ENCODE measurements at regions not wholly inside any gene's neighbourhood (a gene's known extent, or its start where the extent isn't known, plus 50 kb on each side); places are given as distances from the start of the nearest gene placed in this dataset.

DNA sequence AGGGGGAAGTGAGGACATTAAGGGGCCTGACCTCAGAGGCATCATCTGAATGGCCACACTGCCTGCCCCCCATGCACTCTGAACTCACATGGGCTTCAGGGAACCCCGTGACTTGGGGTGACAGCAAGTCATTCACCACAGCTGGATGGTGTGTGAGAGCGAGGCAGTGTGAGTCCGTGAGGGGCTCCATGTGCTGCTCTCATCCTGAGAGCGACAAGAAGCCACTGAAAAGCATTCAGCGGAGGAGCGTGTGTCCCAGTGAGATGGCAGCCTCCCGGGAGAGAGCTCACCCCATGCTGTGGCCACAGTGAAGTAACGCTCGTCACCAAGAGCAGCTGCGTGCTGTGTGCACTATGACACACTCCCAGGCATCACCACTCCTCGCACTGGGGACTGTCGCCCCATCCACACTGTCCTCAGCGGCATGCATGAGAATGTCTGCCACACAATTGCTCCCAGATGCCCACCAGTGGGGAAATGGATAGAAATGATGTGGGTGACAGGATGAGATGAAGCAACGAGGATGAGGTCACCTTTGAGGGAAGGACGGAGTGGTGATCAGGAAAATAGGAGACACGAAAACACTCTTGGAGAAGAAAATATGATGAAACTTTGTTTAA is 213.0 kb upstream of the RAB6C start:
- no peaks in the 10 kb centered on the region for H3K36me3 ChIP-seq (replicated peaks in 1 of 2; ENCODE audit: control insufficient read depth in 1 of 2, insufficient read depth in 2 of 2, low read length in 2 of 2)
- TF ChIP-seq, protein P1, sequence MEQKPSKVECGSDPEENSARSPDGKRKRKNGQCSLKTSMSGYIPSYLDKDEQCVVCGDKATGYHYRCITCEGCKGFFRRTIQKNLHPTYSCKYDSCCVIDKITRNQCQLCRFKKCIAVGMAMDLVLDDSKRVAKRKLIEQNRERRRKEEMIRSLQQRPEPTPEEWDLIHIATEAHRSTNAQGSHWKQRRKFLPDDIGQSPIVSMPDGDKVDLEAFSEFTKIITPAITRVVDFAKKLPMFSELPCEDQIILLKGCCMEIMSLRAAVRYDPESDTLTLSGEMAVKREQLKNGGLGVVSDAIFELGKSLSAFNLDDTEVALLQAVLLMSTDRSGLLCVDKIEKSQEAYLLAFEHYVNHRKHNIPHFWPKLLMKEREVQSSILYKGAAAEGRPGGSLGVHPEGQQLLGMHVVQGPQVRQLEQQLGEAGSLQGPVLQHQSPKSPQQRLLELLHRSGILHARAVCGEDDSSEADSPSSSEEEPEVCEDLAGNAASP (CRISPR knock-in tag; IDR thresholded peaks at IDR 0.05; ENCODE audit: borderline replicate concordance), result no peak
- TF ChIP-seq, protein P2, sequence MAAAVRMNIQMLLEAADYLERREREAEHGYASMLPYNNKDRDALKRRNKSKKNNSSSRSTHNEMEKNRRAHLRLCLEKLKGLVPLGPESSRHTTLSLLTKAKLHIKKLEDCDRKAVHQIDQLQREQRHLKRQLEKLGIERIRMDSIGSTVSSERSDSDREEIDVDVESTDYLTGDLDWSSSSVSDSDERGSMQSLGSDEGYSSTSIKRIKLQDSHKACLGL (CRISPR knock-in tag; IDR thresholded peaks at IDR 0.05), result no peak
- TF ChIP-seq ATF7 (IDR thresholded peaks at IDR 0.05) (peak; percentile 57; the same call in 1 of the 2 replicates), ATF7 (CRISPR knock-in tag; IDR thresholded peaks at IDR 0.05) (no peak)
- no peaks in the 10 kb centered on the region for H3K9me3 ChIP-seq (ENCODE audit: low read length)
- intact Hi-C loops (cut with micrococcal nuclease; ENCODE audit: unreplicated experiment) (no loop called here), in situ Hi-C loops (cut with HindIII; ENCODE audit: extremely low pct_ligation_motif_present, low pct_unique_long_range_greater_than_20kb) (no loop called here)
- H3K4me2 ChIP-seq (ENCODE audit: low read depth, low read length), result no peak overlapping the region
- no peaks in the 10 kb centered on the region; the same call in 1 of the 2 replicates for H4K20me1 ChIP-seq (ENCODE audit: insufficient read depth, low read length)
- WGBS (ENCODE audit: low lambda C conversion rate), result 30% methylated on average over 16 of the region's 16 CpGs
- H3K4me1 ChIP-seq (ENCODE audit: insufficient read depth, low read length), result no peaks in the 10 kb centered on the region
- peaks cover 6 to 45% of the 10 kb centered on the region in 2 experiments; a peak in 4 of 5 replicates for H3K27me3 ChIP-seq (ENCODE audit: control insufficient read depth in 1 of 2, insufficient read depth in 2 of 2, low read length in 2 of 2)
- no peak for FAIRE-seq
- no peak for ATAC-seq
- no peak overlapping the region for H3K9ac ChIP-seq (ENCODE audit: insufficient read depth, low read depth, low read length)
- no peak overlapping the region for H3K4me3 ChIP-seq (replicated peaks in 1 of 3; ENCODE audit: insufficient read depth in 1 of 3, low read depth in 2 of 3, low read length in 3 of 3)
- H3K79me2 ChIP-seq (ENCODE audit: insufficient read depth, low read length), result no peaks in the 10 kb centered on the region
- no TSS peak for BruUV-seq (replicated peaks)
- CTCF ChIA-PET (ENCODE audit: low intra/inter-chr PET ratio, low total read pairs), result no interaction called here
- H3K27ac ChIP-seq (ENCODE audit: extremely low read length, insufficient read depth, low read length), result no peak overlapping the region
- POLR2A ChIA-PET, result no interaction called here
- no peak for DNase-seq (ENCODE audit: low spot score)
- no peak overlapping the region for H2AFZ ChIP-seq (ENCODE audit: low read length)

DNA sequence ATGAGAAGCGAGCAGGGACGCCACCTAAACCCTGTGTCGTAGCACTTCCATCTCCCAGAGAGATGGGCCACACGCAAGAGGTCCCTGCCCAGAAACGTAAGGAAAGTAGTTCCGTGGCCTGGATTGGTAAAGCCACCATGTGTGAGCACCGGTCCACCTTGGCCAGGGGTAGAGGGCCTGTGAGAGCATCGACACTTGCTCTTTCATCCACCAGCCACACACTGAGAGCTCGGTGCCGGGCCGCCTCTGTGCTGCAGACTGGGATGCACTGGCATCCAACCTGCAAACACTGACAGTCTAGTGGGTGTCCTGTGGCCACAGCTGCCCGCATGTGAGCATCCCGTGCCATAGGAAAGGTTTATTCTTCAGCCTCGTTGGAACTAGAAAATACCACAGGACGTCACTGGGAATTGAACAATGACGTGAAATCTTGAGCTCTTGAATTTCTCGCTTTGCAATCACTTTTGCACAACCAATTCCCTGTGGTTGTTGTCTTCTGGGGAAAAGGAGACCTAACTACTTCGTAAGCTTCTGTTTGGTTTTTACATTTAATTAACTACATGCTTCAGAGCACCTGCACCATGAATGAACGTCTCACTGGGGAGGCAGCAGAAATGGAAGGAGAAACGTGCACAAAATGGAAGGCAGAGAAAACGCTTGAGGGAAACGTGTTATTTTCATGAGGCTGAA is 212.0 kb upstream of the RAB6C start:
- H3K27me3 ChIP-seq (ENCODE audit: control insufficient read depth in 1 of 2, insufficient read depth in 2 of 2, low read length in 2 of 2), result peaks cover 6 to 50% of the 10 kb centered on the region in 2 experiments; a peak in 4 of 5 replicates
- no peaks in the 10 kb centered on the region for H3K79me2 ChIP-seq (ENCODE audit: insufficient read depth, low read length)
- no peak overlapping the region for H3K4me3 ChIP-seq (replicated peaks in 1 of 3; ENCODE audit: insufficient read depth in 1 of 3, low read depth in 2 of 3, low read length in 3 of 3)
- FAIRE-seq, result no peak
- CTCF ChIA-PET (ENCODE audit: low intra/inter-chr PET ratio, low total read pairs), result no interaction called here
- no peak overlapping the region for H3K9ac ChIP-seq (ENCODE audit: insufficient read depth, low read depth, low read length)
- BruUV-seq (replicated peaks), result no TSS peak
- intact Hi-C loops (cut with micrococcal nuclease; ENCODE audit: unreplicated experiment) (no loop called here), in situ Hi-C loops (cut with HindIII; ENCODE audit: extremely low pct_ligation_motif_present, low pct_unique_long_range_greater_than_20kb) (no loop called here)
- ATAC-seq, result no peak
- POLR2A ChIA-PET, result no interaction called here
- H2AFZ ChIP-seq (ENCODE audit: low read length), result no peak overlapping the region
- H3K4me2 ChIP-seq (ENCODE audit: low read depth, low read length), result no peak overlapping the region
- no peak overlapping the region for H3K27ac ChIP-seq (ENCODE audit: extremely low read length, insufficient read depth, low read length)
- no peaks in the 10 kb centered on the region; the same call in 1 of the 2 replicates for H4K20me1 ChIP-seq (ENCODE audit: insufficient read depth, low read length)
- no peaks in the 10 kb centered on the region for H3K4me1 ChIP-seq (ENCODE audit: insufficient read depth, low read length)
- DNase-seq (ENCODE audit: low spot score), result no peak
- TF ChIP-seq ZNF772 (CRISPR knock-in tag; IDR thresholded peaks at IDR 0.05), result no peak
- TF ChIP-seq CREB1 (IDR thresholded peaks at IDR 0.05), result peak; percentile 72
- no peak for TF ChIP-seq CREB1 (CRISPR knock-in tag; IDR thresholded peaks at IDR 0.05)
- TF ChIP-seq, protein P3, sequence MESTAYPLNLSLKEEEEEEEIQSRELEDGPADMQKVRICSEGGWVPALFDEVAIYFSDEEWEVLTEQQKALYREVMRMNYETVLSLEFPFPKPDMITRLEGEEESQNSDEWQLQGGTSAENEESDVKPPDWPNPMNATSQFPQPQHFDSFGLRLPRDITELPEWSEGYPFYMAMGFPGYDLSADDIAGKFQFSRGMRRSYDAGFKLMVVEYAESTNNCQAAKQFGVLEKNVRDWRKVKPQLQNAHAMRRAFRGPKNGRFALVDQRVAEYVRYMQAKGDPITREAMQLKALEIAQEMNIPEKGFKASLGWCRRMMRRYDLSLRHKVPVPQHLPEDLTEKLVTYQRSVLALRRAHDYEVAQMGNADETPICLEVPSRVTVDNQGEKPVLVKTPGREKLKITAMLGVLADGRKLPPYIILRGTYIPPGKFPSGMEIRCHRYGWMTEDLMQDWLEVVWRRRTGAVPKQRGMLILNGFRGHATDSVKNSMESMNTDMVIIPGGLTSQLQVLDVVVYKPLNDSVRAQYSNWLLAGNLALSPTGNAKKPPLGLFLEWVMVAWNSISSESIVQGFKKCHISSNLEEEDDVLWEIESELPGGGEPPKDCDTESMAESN (CRISPR knock-in tag; conservative IDR thresholded peaks at IDR 0.05), result no peak
- TF ChIP-seq ZNF713 (CRISPR knock-in tag; IDR thresholded peaks at IDR 0.05), result no peak
- H3K36me3 ChIP-seq (replicated peaks in 1 of 2; ENCODE audit: control insufficient read depth in 1 of 2, insufficient read depth in 2 of 2, low read length in 2 of 2), result no peaks in the 10 kb centered on the region
- WGBS (ENCODE audit: low lambda C conversion rate), result 12% methylated on average over 18 of the region's 22 CpGs
- no peaks in the 10 kb centered on the region for H3K9me3 ChIP-seq (ENCODE audit: low read length)
